ENCODE measurements at regions not wholly inside any gene's neighbourhood (a gene's known extent, or its start where the extent isn't known, plus 50 kb on each side); places are given as distances from the start of the nearest gene placed in this dataset.

DNA sequence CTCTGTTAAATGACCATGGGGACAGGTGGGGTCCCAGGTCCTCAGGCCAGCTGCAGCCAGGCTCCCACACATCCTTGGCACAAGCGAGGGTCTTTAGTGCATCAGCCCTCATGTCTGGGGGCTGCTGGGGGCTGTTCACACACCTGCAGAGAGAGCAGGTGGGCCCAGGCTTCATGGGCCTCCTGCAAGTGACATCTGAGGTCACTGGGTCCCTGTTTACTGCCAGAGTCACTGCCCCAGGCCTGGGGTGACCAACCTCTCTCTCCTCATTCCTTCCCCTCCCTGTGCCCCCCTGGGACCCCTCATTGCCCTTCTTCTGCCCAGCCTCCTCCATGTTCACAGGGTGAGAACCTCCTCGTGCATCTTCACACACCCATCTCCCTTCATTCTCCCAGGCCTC is 92.4 kb downstream of the RTL6 start:
- TF ChIP-seq, protein P1, sequence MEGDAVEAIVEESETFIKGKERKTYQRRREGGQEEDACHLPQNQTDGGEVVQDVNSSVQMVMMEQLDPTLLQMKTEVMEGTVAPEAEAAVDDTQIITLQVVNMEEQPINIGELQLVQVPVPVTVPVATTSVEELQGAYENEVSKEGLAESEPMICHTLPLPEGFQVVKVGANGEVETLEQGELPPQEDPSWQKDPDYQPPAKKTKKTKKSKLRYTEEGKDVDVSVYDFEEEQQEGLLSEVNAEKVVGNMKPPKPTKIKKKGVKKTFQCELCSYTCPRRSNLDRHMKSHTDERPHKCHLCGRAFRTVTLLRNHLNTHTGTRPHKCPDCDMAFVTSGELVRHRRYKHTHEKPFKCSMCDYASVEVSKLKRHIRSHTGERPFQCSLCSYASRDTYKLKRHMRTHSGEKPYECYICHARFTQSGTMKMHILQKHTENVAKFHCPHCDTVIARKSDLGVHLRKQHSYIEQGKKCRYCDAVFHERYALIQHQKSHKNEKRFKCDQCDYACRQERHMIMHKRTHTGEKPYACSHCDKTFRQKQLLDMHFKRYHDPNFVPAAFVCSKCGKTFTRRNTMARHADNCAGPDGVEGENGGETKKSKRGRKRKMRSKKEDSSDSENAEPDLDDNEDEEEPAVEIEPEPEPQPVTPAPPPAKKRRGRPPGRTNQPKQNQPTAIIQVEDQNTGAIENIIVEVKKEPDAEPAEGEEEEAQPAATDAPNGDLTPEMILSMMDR (IDR thresholded peaks at IDR 0.05; ENCODE audit: low read depth, low read length) = no peak
- H3K4me3 ChIP-seq (ENCODE audit: low read depth, low read length) = no peak overlapping the region

GRCh38 chr22:44404341-44405020 is 91.7 kb upstream of the SHISAL1 start:
- TF ChIP-seq, protein P1 (IDR thresholded peaks at IDR 0.05; ENCODE audit: low read depth, low read length) = no peak
- no peak overlapping the region for H3K4me3 ChIP-seq (ENCODE audit: low read depth, low read length)

DNA sequence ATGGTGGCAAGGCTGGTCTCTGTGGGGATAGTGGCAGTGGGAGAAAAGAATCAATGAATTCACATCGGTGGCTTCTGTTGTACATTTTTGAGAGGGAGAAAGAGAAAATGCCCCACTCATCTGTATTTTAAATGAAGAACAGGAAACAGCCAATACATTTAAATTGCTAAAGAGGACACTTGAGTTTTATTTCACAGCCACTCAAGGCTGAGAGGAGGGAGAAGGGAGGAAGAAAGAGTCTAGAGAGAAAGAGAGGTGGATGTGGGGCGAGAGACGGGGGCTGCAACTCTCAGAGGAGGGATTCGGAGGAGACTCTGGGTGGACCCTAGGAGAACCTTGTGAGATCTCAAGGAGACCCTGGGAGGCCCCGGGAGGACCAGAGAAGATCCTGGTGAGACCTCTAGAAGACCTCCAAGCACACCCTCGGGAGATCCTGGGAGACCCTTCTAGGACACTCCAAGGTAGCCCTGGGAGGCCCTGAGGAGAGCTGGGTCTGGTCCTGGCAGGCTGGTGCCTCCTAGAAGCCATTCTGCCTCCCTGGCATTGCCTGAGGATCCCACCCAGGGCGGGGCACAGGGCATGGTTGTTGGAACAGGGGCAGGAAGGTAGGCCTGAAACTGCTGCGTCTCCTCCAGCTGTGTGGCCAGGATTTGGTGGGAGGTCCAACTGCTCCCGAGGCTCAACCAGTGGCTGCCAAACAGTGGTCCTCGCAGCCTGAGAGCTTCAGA is 91.0 kb upstream of the SHISAL1 start:
- H3K4me3 ChIP-seq (ENCODE audit: low read depth, low read length) = no peak overlapping the region

GRCh38 chr22:44403166-44403565 is 90.4 kb upstream of the SHISAL1 start:
- no peak overlapping the region for H3K4me3 ChIP-seq (ENCODE audit: low read depth, low read length)
- TF ChIP-seq, protein P1 (IDR thresholded peaks at IDR 0.05; ENCODE audit: low read depth, low read length) = no peak

More for the DNA sequence above, 91.0 kb upstream of the SHISAL1 start:
- TF ChIP-seq, protein P1 (IDR thresholded peaks at IDR 0.05; ENCODE audit: low read depth, low read length) = no peak

- no peak overlapping the region for H3K4me3 ChIP-seq (ENCODE audit: low read depth, low read length)
- TF ChIP-seq, protein P1 (IDR thresholded peaks at IDR 0.05; ENCODE audit: low read depth, low read length) = no peak
Measured at GRCh38 chr22:44402196-44403111, 89.7 kb upstream of the SHISAL1 start.

GRCh38 chr22:44401783-44402110 is 89.0 kb upstream of the SHISAL1 start:
- no peak overlapping the region for H3K4me3 ChIP-seq (ENCODE audit: low read depth, low read length)

More at GRCh38 chr22:44401783-44402110, 89.0 kb upstream of the SHISAL1 start:
- TF ChIP-seq, protein P1 (IDR thresholded peaks at IDR 0.05; ENCODE audit: low read depth, low read length) = no peak
